Common myeloid progenitor, CD34-positive (primary cell): ENCODE measurements at regions not wholly inside any gene's neighbourhood (a gene's known extent, or its start where the extent isn't known, plus 50 kb on each side); places are given as distances from the start of the nearest gene placed in this dataset.

Source experiments
- CTCF ChIA-PET: fragments of 350-600 bp; sonication (Branson Sonifier 250); formaldehyde crosslinking; loops from one replicate; lab custom pipeline; 2021; ENCODE audit warnings: antibody characterized with exemption; lab: Charles Lee
- POLR2A ChIA-PET: fragments of 350-600 bp; sonication (Branson Sonifier 250); formaldehyde crosslinking; loops from one replicate; lab custom pipeline; 2021; ENCODE audit warnings: antibody characterized with exemption; lab: Charles Lee
- DNase-seq, 3 donors: peaks; one replicate each; pipeline versions ENCODE4 v3.0.0 to v3.0.0-alpha.2; 2013
- H3K27ac ChIP-seq, 2 experiments: 1 replicate in 1 of 2; 2 replicates in 1 of 2; pipeline ENCODE4 v1.7.0; 2013; ENCODE audit warnings: inconsistent platforms in 2 of 2, low read length in 2 of 2, mild to moderate bottlenecking in 2 of 2, low read depth in 1 of 2, moderate library complexity in 1 of 2; ENCODE audit not compliant: severe bottlenecking in 2 of 2, insufficient read depth in 1 of 2, poor library complexity in 1 of 2
- H3K27me3 ChIP-seq, 5 experiments: replicated peaks in 2 of 5; 1 replicate in 3 of 5; 2 replicates in 2 of 5; pipeline versions ENCODE4 v1.6.1 to v1.7.0; 2013; ENCODE audit warnings: low read length in 4 of 5, mild to moderate bottlenecking in 2 of 5, moderate library complexity in 2 of 5, inconsistent platforms in 1 of 5; ENCODE audit not compliant: insufficient read depth in 5 of 5, control insufficient read depth in 4 of 5
- H3K36me3 ChIP-seq, 4 experiments: 1 replicate in 2 of 4; 2 replicates in 2 of 4; pipeline versions ENCODE4 v1.6.1 to v1.7.0; 2013; ENCODE audit warnings: low read length in 3 of 4, control low read depth in 1 of 4, mild to moderate bottlenecking in 1 of 4; ENCODE audit not compliant: control insufficient read depth in 4 of 4, insufficient read depth in 4 of 4
- H3K4me1 ChIP-seq, 4 experiments: 1 replicate in 3 of 4; 2 replicates in 1 of 4; pipeline versions ENCODE4 v1.6.1 to v1.7.1; 2013; ENCODE audit warnings: low read length in 3 of 4, mild to moderate bottlenecking in 3 of 4, control low read depth in 1 of 4, inconsistent platforms in 1 of 4, moderate library complexity in 1 of 4; ENCODE audit not compliant: control insufficient read depth in 4 of 4, insufficient read depth in 4 of 4; ENCODE audit errors: control extremely low read depth in 1 of 4
- H3K4me3 ChIP-seq, 7 experiments: 1 replicate in 4 of 7; 2 replicates in 3 of 7; pipeline versions ENCODE4 v1.5.1 to v1.7.0; 2013; ENCODE audit warnings: mild to moderate bottlenecking in 7 of 7, low read length in 6 of 7, moderate library complexity in 6 of 7, inconsistent platforms in 2 of 7, low read depth in 2 of 7, control low read depth in 1 of 7; ENCODE audit not compliant: insufficient read depth in 4 of 7, control insufficient read depth in 1 of 7; ENCODE audit errors: extremely low read depth in 1 of 7
- H3K9me3 ChIP-seq, 5 experiments: 1 replicate in 4 of 5; 2 replicates in 1 of 5; pipeline versions ENCODE4 v1.6.1 to v1.7.1; 2013; ENCODE audit warnings: low read length in 4 of 5, mild to moderate bottlenecking in 2 of 5, inconsistent platforms in 1 of 5, low read depth in 1 of 5, moderate library complexity in 1 of 5; ENCODE audit not compliant: control insufficient read depth in 4 of 5, insufficient read depth in 2 of 5; ENCODE audit errors: control extremely low read depth in 1 of 5
- WGBS: methylation state at CpG from one replicate; pipeline ENCODE4 v1.1.5; 2013; ENCODE audit not compliant: insufficient coverage; 5-methylcytosine and 5-hydroxymethylcytosine counted together

DNA sequence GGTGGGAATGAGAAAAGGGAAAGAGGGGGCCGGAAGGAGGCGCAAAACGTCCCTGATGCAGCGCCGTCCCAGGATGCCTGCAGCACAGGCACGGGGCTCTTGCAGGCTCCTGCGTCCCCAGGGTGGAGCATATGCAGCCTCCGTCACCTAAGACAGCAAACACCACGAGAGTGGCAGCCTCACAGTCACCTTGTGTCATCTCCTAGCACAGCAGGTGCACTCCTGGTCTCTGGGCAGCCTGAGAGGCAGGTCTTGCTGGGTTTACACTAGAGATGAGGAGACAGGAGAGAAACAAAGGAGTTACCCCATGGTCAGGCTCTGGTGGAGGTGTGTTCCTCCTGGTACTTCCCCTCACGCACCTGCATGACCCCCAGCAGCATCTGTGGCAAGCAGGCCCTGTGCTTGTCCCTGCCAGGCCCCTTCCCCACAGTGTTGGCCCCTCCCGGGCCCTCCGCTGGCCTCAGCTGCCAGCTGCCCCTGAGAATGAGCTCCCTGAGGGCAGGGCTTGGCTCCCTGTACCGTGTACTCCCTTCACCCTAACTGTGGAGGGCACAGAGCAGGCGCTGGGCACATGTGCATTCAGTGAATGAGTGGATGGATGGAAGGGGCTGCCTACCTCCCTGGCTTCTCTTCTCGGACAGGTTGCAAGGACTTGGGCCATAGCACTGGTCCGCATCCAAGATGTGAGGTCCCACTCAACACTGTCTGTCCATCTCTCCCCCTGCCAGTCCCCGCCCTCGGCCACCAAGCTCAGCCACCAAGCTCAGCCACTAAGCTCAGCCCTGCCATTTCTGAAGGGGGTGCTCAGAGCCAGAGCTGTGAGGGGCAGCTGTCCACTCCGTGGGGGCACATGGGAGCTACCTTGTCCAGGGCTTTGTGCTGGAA, 988.6 kb downstream of the BRD1 start:
- Histone ChIP-seq H3K4me1 (no peaks in the 10 kb centered on the region), H3K27ac (no peak overlapping the region), H3K4me3 (no peak overlapping the region), H3K36me3 (no peaks in the 10 kb centered on the region), H3K9me3 (peaks cover 0 to 2% (median 0%) of the 10 kb centered on the region in 5 experiments), H3K27me3 (no peaks in the 10 kb centered on the region)
- ChIA-PET CTCF (no interaction called here), POLR2A (no interaction called here)
- no peak for DNase-seq
- 94% methylated on average over 10 of the region's 19 CpGs for WGBS

DNA sequence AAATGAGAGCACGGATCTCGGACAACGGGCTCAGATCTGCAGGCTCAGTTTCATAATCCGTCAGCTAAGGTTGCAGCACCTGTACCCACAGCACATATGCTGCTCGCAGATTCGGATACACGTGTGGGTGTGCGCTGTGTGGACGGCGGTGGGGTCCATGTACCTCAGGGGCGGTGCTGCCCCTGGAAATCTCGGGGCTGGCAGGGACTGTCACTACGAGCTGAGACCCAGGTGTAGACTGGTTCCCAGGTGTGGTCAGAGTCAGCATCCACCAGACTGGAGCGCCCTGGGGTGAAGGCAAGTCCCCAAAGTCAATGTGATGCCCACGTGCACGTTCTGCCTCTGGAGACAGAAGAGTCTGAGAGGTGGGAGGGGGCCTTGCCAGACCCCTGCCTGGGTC, 989.3 kb downstream of the BRD1 start:
- Histone ChIP-seq H3K9me3 (peaks cover 0 to 2% (median 0%) of the 10 kb centered on the region in 5 experiments), H3K27ac (no peak overlapping the region), H3K27me3 (peaks cover 0 to under 1% (median 0%) of the 10 kb centered on the region in 5 experiments), H3K36me3 (no peaks in the 10 kb centered on the region), H3K4me3 (no peak overlapping the region), H3K4me1 (no peaks in the 10 kb centered on the region)
- POLR2A ChIA-PET, result no interaction called here
- CTCF ChIA-PET, result no interaction called here
- WGBS, result 86% methylated on average over 16 of the region's 16 CpGs
- no peak for DNase-seq

DNA sequence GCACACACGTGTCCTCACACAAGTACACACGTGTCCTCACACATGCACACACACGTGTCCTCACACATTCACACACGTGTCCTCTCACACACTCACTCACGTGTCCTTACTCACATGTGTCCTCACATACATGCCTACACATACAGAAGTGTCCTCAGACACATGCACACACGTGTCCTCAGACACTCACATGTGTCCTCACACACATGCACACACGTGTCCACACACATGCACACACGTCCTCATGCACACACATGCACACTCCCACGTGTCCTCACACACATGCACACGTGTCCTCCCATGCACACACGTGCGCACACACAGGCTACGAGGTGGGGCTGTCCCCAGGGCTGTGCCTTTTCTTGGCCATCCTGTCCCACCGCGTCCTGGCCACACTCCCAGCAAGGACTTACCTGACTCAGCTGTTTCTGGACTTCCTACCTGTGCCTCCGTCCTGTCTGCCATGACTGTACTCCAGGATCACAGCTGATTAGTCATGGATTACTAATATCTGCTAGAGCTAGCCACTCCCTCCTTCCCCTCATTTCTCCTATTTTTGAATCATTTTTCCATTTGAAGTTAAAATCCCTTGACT, 990.2 kb downstream of the BRD1 start:
- CTCF ChIA-PET, result no interaction called here
- Histone ChIP-seq H3K27ac (no peak overlapping the region), H3K4me3 (no peak overlapping the region), H3K4me1 (no peaks in the 10 kb centered on the region), H3K36me3 (no peaks in the 10 kb centered on the region), H3K9me3 (peaks cover 0 to 5% (median 2%) of the 10 kb centered on the region in 5 experiments), H3K27me3 (peaks cover 0 to 4% (median 0%) of the 10 kb centered on the region in 5 experiments)
- 87% methylated on average over 16 of the region's 16 CpGs for WGBS
- DNase-seq, result no peak
- POLR2A ChIA-PET, result no interaction called here

DNA sequence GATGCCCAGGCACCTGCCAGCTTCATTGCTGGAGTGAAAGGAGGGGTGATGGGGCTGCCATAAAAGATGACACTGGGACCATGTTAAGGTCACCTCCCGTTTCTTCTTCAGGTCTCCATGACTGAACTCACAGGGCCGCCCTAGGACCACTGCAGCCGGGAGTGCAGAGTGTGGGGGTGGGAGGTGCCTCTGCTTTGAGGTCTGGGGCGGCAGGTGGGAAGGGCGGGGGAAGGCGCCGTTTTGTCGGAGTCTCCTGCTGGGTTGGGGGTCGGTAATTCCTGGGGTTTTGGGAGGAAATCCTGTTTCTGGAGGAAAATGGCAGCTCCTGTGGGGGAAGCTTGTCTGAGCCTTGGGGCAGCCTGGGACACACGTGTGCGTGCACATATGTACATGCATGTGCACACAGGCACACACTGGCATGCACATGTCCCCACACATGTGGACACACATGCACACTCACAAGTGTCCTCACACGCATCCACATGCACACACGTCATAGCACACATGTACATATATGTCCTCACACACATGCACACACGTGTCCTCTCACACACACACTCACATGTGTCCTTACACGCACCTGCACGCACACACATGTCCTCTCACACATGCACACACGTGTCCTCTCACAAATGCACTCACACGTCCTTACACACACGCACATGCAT, 990.9 kb downstream of the BRD1 start:
- POLR2A ChIA-PET, result no interaction called here

DNA sequence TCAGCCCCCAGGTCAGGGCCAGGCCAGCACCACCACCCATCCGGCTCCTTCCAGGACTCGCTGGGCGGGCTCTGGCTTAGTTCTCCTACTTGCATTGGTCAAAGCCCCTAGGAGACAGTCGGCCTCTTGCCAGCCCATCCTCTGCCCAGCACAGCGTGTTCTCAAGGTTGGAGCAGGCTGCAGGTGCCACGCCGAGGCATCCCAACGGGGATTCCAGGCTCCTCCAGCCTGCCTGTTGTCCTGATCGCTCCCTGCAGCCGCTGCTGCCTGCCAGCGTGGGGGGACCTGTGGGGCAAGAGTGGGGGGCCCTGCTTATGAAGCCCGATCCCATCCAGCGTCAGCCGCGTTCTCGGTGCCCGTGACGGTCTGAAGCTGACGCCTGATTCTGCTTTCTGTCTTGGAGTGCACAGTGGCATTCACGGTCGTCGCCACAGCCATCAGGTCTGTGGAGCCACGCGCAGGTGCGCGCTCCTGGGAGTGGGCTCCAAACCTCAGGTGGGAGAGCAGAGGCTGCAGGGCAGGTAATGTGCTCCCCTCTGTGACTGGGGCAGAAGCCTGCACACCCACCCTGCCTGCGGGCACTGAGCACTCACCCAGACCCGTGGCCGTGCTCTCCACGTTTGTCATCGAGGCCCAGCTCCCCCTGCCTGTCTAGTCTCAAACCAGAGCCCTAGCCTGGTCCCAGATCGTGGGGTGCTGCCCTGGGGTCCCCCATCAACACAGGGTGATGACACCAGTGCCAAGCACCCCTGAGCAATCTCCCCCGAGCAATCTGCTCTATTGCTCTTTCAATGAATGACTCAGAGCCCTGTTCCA, 991.6 kb downstream of the BRD1 start:
- Histone ChIP-seq H3K4me3 (no peak overlapping the region), H3K27ac (no peak overlapping the region), H3K36me3 (no peaks in the 10 kb centered on the region), H3K27me3 (peaks cover 0 to 4% (median 0%) of the 10 kb centered on the region in 5 experiments), H3K4me1 (no peaks in the 10 kb centered on the region), H3K9me3 (peaks cover 0 to 5% (median 2%) of the 10 kb centered on the region in 5 experiments)
- ChIA-PET CTCF (no interaction called here), POLR2A (no interaction called here)
- no peak for DNase-seq
- WGBS, result 91% methylated on average over 27 of the region's 33 CpGs

More for the DNA sequence above, 990.9 kb downstream of the BRD1 start:
- WGBS, result 89% methylated on average over 14 of the region's 19 CpGs
- H3K9me3 ChIP-seq, result peaks cover 0 to 5% (median 2%) of the 10 kb centered on the region in 5 experiments
- H3K4me3 ChIP-seq, result no peak overlapping the region
- no peak for DNase-seq
- H3K4me1 ChIP-seq, result no peaks in the 10 kb centered on the region
- CTCF ChIA-PET, result no interaction called here
- H3K27me3 ChIP-seq, result peaks cover 0 to 4% (median 0%) of the 10 kb centered on the region in 5 experiments
- H3K27ac ChIP-seq, result no peak overlapping the region
- H3K36me3 ChIP-seq, result no peaks in the 10 kb centered on the region

DNA sequence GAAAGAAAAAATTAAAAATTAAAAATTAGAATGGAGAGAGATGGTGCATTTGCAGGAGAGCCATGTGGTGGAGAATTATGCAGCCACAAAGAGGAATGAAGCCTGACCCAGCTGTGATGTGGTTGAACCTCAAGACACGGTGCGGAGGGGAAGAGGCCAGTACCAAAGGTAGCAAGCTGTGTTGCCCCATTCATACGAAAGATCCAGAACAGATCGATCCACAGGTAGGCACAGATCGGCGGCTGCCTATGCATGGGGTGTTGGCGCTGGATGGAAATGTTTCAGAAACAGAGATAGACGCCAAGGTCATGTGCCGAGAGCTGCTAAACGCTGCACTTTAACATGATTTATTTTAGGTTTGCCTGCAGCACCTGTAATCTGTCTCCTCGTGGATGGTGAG, 992.3 kb downstream of the BRD1 start:
- H3K36me3 ChIP-seq, result no peaks in the 10 kb centered on the region
- H3K4me1 ChIP-seq, result no peaks in the 10 kb centered on the region
- no peak overlapping the region for H3K27ac ChIP-seq
- CTCF ChIA-PET, result no interaction called here
- peaks cover 0 to 4% (median 0%) of the 10 kb centered on the region in 5 experiments for H3K27me3 ChIP-seq
- DNase-seq, result no peak
- 95% methylated on average over 11 of the region's 11 CpGs for WGBS
- peaks cover 0 to 7% (median 2%) of the 10 kb centered on the region in 5 experiments for H3K9me3 ChIP-seq
- no peak overlapping the region for H3K4me3 ChIP-seq
- POLR2A ChIA-PET, result no interaction called here
